HG02678 (cell line): ENCODE measurements at regions not wholly inside any gene's neighbourhood (a gene's known extent, or its start where the extent isn't known, plus 50 kb on each side); places are given as distances from the start of the nearest gene placed in this dataset.
"Not testable (repeated sequence)": the region's sequence is repeated elsewhere in the genome, so short reads cannot be mapped to it uniquely, and the experiment has no call there.

Source experiments
- ATAC-seq: cut with Tn5 transposase; IDR thresholded peaks from one replicate; pipeline ENCODE4 v1.9.1; 2021; ENCODE audit warnings: mild to moderate bottlenecking, moderate library complexity; ENCODE audit not compliant: unreplicated experiment

DNA sequence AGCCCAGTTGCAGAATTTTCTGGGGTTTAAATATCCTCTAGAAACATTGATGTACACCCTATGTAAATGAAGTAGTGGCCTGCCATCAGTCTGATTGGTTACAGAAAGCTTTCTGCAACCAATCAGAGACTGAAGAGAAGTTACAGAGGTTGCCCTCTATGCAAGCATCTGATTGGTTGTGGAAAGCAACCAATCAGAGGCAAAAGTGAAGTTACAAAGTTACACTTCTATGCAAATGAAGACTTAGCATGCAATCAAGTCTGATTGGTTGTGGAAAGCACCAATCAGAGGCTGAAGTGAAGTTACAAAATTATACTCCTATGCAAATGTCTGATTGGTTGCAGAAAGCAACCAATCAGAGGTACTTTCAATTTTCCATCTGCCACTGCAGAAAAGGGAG lies 51.9 kb upstream of the USP9X start:
- ATAC-seq = no peak

DNA sequence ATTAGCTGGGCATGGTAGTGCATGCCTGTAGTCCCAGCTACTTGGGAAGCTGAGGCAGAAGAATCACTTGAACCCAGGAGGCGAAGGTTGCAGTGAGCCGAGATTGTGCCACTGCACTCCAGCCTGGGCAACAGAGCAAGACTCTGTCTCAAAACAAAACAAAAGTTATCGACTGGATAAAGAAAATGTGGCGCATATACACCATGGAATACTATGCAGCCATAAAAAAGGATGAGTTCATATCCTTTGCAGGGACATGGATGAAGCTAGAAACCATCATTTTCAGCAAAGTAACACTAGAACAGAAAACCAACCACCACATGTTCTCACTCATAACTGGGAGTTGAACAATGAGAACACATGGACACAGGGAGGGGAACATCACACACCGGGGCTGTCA lies 50.3 kb upstream of the USP9X start:
- ATAC-seq = not testable (repeated sequence)
